Upper lobe of left lung (tissue), 4 donors: ENCODE measurements at regions not wholly inside any gene's neighbourhood (a gene's known extent, or its start where the extent isn't known, plus 50 kb on each side); places are given as distances from the start of the nearest gene placed in this dataset.

Experiments
- EP300 ChIP-seq, 4 donors: sonication (generic); formaldehyde crosslinking; IDR thresholded peaks; one replicate each; pipeline ENCODE4 v1.5.1; 2017; ENCODE audit warnings: antibody characterized with exemption in 4 of 4, control low read depth in 2 of 4
- TF ChIP-seq, protein P1 (sequence below), 6 experiments: fragments of 450-650 bp in 4 of 6; fragments of 200-600 bp in 2 of 6; sonication (generic) in 2 of 6; IDR thresholded peaks; one replicate each; pipeline ENCODE4 v1.5.1; 2016 to 2019; ENCODE audit warnings: antibody characterized with exemption in 6 of 6

DNA sequence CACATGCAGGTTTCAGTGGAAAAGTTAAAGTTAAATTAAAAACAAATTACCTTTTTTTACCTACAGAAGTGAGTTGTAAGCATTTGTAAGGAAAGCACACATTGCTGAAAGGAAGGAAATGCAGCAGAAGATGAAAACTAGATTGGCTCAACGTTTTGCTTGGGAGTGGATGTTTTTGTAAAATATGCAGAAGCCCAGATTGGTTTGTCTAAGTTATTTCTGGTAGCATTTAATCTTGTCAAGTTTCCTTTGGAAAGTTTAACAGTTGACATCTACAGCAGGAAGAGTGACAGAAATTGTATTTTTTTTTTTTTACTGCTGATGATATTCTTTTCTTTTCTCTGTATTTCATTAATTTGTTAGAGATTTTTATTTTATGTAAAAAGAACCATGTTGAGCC, 315.1 kb upstream of the MON1B start:
- no peak for TF ChIP-seq EP300 (IDR thresholded peaks at IDR 0.05)
- TF ChIP-seq, protein P1, sequence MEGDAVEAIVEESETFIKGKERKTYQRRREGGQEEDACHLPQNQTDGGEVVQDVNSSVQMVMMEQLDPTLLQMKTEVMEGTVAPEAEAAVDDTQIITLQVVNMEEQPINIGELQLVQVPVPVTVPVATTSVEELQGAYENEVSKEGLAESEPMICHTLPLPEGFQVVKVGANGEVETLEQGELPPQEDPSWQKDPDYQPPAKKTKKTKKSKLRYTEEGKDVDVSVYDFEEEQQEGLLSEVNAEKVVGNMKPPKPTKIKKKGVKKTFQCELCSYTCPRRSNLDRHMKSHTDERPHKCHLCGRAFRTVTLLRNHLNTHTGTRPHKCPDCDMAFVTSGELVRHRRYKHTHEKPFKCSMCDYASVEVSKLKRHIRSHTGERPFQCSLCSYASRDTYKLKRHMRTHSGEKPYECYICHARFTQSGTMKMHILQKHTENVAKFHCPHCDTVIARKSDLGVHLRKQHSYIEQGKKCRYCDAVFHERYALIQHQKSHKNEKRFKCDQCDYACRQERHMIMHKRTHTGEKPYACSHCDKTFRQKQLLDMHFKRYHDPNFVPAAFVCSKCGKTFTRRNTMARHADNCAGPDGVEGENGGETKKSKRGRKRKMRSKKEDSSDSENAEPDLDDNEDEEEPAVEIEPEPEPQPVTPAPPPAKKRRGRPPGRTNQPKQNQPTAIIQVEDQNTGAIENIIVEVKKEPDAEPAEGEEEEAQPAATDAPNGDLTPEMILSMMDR (IDR thresholded peaks at IDR 0.05), result no peak
